ENCODE measurements at regions not wholly inside any gene's neighbourhood (a gene's known extent, or its start where the extent isn't known, plus 50 kb on each side); places are given as distances from the start of the nearest gene placed in this dataset.

DNA sequence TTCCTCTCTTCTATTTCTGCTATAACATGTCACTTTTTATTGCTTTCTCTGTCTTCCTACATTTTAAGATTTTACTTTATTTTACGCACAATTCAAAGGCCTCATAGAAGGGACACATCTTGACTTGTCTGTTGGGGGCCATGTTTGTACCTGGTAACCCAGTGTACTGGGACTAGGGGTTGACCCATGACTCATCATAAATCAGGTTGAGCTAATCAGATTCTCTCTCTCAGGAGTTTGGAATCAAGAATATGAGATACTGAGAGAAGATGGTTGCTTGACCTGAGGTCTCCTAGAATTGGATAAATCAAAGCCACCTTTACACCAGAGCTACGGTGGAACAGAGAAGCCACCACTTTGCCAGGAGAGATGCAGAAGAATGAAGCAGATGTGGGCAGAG is 153.0 kb downstream of the UXS1 start:
- Mint-ChIP-seq H3K4me3 (no peak overlapping the region), H3K27me3 (no peaks in the 10 kb centered on the region), H3K4me1 (peaks cover 2% of the 10 kb centered on the region), H3K36me3 (ENCODE audit: low read depth) (no peaks in the 10 kb centered on the region), H3K9me3 (no peaks in the 10 kb centered on the region), H3K27ac (no peak overlapping the region)
- no peak for DNase-seq
- CTCF ChIA-PET, result interaction anchor here (0.7 to 0.8 kb wide), 2 partner anchors 9 to 21 kb away, joined by 3 read pairs; no protein-coding TSS in a partner anchor
- POLR2A ChIA-PET, result no interaction called here

DNA sequence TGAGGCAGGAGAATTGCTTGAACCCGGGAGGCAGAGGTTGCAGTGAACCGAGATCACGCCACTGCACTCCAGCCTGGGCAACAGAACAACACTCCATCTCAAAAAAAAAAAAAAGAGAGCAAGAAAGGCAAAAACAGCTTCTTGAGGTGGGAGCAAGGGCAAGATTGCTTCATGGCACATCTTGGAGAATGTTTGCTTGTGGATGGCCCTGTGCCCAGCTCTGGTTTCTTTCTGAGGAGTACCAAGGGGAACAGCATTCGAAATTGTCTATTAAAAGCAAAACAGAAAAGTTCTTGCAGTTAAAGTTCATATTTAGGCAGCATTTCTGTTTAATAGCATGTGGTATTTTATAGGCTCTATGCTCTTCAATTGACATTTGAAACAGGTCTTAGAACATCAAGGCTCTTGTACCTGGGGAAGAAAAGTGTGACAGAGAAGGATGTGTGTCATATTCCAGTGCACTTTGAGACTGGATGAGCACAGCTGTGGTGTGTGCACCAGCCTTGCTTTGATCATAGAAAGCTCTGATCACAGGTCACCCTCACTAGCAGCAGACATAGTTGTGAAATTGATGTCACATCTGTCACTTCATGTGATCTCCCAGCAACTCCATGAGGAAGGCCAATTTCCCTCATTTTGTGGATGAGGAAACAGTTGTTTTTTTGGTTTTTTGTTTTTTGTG is 154.3 kb downstream of the UXS1 start:
- H3K9me3 Mint-ChIP-seq, result no peaks in the 10 kb centered on the region
- ChIA-PET POLR2A (no interaction called here), CTCF (interaction anchor here (0.6 kb wide), 1 partner anchor 1162 kb away, joined by 5 read pairs; no protein-coding TSS in a partner anchor)
- DNase-seq, result no peak
- H3K4me1 Mint-ChIP-seq, result peaks cover 2% of the 10 kb centered on the region
- no peaks in the 10 kb centered on the region for H3K27me3 Mint-ChIP-seq
- H3K4me3 Mint-ChIP-seq, result no peak overlapping the region
- no peaks in the 10 kb centered on the region for H3K36me3 Mint-ChIP-seq (ENCODE audit: low read depth)
- H3K27ac Mint-ChIP-seq, result no peak overlapping the region

DNA sequence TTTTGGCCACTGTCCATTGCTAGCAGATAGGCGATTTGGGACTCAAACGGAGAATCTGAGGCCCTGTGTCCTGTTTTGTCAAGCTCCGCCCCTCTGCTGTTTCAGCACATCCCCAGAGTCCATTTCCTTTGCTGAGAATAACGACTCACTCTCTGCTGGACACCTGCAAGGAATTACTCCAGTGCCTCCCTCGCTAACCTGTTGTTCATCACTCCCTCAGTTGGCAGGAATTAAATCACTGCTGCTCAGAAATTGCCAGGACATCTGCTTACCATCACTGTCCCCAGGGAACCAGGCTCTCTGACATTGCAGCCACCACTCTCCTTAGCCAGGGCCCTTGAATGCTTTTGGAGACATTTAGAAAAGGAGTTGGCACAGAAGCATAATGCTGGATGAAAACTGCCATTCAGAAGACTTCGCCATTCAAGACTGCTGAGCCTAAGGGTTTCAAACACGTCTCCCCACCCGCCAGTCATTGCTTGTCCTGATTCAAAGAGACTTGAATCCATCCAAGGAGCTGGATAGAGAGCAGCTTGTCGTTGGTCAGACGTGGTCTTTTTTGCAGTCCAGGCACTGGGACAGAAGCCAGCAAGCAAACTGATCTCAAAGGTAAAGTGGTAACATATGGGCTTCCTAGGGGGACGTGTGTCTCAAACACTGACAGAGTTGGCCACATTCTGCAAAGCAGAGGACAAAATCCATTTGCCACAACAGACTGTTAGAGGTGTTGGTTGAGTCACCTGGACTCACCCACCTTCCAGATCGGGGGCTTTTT is 155.3 kb downstream of the UXS1 start:
- no peaks in the 10 kb centered on the region for H3K9me3 Mint-ChIP-seq
- H3K27me3 Mint-ChIP-seq, result no peaks in the 10 kb centered on the region
- no peak overlapping the region for H3K27ac Mint-ChIP-seq
- DNase-seq, result no peak
- ChIA-PET CTCF (interaction anchor here (0.6 kb wide), 1 partner anchor 1161 kb away, joined by 5 read pairs; no protein-coding TSS in a partner anchor), POLR2A (no interaction called here)
- peaks cover 2% of the 10 kb centered on the region for H3K4me1 Mint-ChIP-seq
- H3K36me3 Mint-ChIP-seq (ENCODE audit: low read depth), result no peaks in the 10 kb centered on the region
- no peak overlapping the region for H3K4me3 Mint-ChIP-seq

DNA sequence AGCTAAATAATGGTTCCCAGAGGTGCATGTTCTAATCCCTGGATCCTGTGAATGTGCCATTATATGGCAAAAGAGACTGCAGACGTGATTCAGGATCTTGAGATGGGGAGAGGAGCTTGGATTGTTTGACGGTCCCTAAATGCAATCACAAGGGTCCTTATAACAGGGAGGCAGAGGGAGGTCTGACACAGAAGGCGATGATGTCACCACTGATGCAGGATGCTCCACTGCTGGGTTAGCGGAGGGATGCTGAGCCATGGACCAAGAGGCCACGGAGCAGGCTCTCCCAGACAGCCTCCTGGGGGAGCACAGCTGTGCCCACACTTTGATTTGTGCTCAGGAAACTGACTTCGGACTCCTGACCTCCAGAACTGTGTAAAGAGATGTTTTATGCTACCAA is 156.2 kb downstream of the UXS1 start:
- Mint-ChIP-seq H3K36me3 (ENCODE audit: low read depth) (no peaks in the 10 kb centered on the region), H3K9me3 (no peaks in the 10 kb centered on the region), H3K4me3 (no peak overlapping the region), H3K27ac (no peak overlapping the region), H3K27me3 (no peaks in the 10 kb centered on the region), H3K4me1 (peaks cover 2% of the 10 kb centered on the region)
- DNase-seq, result no peak
- CTCF ChIA-PET, result interaction anchor here (1.1 kb wide), 1 partner anchor 242 kb away, joined by 3 read pairs; no protein-coding TSS in a partner anchor
- POLR2A ChIA-PET, result no interaction called here

DNA sequence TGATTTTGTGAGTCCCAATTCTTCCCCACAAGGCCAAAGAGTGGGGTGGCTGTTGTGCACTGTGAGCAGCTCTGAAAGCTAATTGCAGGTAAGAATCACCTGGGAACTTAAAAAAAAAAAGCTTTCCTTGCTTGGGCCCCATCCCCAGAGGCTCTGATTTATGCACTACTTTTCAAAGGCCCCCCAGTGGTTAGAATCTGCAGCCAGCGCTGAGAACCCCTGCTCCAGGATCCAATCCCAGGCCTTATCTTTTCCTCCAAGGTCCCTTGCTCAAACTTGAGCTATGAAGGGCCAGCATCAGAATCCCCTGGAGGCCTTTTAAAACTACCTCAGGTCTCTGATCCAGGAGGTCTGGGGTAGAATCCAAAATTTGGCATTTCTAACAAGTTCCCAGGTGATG is 156.8 kb downstream of the UXS1 start:
- Mint-ChIP-seq H3K4me1 (peaks cover 2% of the 10 kb centered on the region), H3K36me3 (ENCODE audit: low read depth) (no peaks in the 10 kb centered on the region), H3K9me3 (no peaks in the 10 kb centered on the region), H3K27ac (no peak overlapping the region), H3K4me3 (no peak overlapping the region), H3K27me3 (no peaks in the 10 kb centered on the region)
- POLR2A ChIA-PET, result no interaction called here
- CTCF ChIA-PET, result interaction anchor here (1.1 kb wide), 1 partner anchor 241 kb away, joined by 3 read pairs; no protein-coding TSS in a partner anchor
- DNase-seq, result no peak

DNA sequence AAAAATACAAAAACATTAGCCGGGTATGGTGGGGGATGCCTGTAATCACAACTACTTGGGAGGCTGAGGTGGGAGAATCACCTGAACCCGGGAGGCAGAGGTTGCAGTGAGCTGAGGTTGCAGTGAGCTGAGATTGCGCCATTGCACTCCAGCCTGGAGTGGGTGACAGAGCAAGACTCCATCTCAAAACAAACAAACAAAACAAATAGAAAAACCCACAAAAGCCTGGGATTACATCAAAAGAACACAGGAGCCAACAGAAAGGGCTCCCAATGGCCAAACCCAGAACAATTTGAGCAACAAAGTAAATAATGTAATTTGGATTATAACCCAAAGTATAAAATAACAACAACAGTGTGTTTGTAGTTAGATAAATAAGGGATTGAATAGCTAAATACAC is 159.8 kb downstream of the UXS1 start:
- DNase-seq, result no peak
- peaks cover 2% of the 10 kb centered on the region for H3K4me1 Mint-ChIP-seq
- CTCF ChIA-PET, result interaction anchor here (0.6 kb wide), 1 partner anchor 48 kb away, joined by 3 read pairs; no protein-coding TSS in a partner anchor
- H3K36me3 Mint-ChIP-seq (ENCODE audit: low read depth), result no peaks in the 10 kb centered on the region
- H3K27me3 Mint-ChIP-seq, result no peaks in the 10 kb centered on the region
- H3K27ac Mint-ChIP-seq, result no peak overlapping the region
- H3K9me3 Mint-ChIP-seq, result peaks cover 2% of the 10 kb centered on the region
- H3K4me3 Mint-ChIP-seq, result no peak overlapping the region
- POLR2A ChIA-PET, result no interaction called here

DNA sequence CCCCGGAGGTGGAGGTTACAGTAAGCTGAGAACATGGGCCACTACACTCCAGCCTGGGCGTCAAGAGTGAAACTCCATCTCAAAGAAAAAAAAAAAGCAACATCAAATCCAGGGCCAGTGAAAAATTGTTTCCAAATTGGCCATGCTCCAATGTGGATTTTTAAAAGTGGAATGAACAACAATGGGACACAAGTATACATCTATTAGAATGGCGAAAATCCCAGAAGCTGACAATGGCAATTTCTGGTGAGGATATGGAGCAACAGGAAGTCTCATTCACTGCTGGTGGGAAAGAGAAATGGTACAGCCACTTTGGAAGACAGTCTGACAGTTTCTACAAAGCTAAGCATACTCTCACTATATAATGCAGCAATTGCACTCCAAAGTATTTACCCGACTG is 161.4 kb downstream of the UXS1 start:
- no peak overlapping the region for H3K27ac Mint-ChIP-seq
- H3K4me3 Mint-ChIP-seq, result no peak overlapping the region
- no peak for DNase-seq
- ChIA-PET CTCF (no interaction called here), POLR2A (no interaction called here)
- peaks cover 7% of the 10 kb centered on the region for H3K4me1 Mint-ChIP-seq
- H3K9me3 Mint-ChIP-seq, result peaks cover 4% of the 10 kb centered on the region
- no peaks in the 10 kb centered on the region for H3K27me3 Mint-ChIP-seq
- H3K36me3 Mint-ChIP-seq (ENCODE audit: low read depth), result peaks cover 2% of the 10 kb centered on the region

DNA sequence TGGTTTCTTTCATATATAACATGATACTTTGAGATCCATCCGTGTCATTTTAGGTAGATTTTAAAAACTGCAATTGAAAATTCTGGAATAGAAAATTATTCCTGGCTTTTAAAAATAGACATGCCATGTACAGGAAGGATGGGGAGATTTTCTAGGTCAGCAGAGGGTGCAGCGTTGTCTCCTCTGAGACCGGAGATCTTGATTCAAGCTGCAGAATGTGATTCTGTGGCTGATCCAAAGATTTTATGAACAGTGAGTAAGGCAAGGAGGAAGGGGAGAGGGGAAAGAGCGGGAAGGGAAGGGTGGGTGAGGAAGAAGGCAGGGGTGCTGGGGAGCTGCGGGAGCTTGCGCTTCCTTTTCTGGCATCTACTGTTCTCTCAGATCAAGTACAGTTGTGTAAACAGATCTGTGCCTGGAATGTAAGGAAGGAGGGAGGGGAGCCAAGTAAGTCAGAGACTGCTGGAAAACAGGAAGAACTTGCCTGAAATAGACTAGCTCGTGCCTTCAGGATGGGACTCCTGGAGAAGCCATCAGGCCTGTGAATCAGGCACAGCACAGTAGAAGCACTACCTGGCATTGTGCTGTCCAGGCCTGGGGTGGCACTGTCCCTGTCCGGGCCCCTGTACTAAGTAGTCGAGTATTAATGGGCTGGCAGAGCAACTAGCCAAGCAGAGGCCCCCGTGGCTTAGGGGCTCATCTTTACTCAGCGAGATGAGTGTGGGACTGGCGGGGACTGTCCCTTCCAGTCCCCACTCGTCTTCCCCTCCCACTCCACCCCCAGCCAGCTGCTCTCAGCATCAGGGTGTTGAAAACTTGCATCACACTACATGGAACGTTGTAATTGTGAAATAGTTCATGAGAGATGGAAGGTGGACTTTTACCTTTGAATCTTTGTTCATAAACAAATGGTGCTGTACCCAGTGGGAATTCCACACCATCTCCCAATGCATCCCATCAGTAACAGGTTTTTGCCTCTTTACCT is 163.5 kb downstream of the UXS1 start:
- DNase-seq, result no peak
- Mint-ChIP-seq H3K4me1 (peaks cover 19% of the 10 kb centered on the region), H3K36me3 (ENCODE audit: low read depth) (peaks cover 2% of the 10 kb centered on the region), H3K27ac (no peak overlapping the region), H3K27me3 (no peaks in the 10 kb centered on the region), H3K4me3 (no peak overlapping the region), H3K9me3 (peaks cover 4% of the 10 kb centered on the region)
- CTCF ChIA-PET, result interaction anchor here (0.7 kb wide), 1 partner anchor 18 kb away, joined by 4 read pairs; no protein-coding TSS in a partner anchor
- POLR2A ChIA-PET, result no interaction called here

DNA sequence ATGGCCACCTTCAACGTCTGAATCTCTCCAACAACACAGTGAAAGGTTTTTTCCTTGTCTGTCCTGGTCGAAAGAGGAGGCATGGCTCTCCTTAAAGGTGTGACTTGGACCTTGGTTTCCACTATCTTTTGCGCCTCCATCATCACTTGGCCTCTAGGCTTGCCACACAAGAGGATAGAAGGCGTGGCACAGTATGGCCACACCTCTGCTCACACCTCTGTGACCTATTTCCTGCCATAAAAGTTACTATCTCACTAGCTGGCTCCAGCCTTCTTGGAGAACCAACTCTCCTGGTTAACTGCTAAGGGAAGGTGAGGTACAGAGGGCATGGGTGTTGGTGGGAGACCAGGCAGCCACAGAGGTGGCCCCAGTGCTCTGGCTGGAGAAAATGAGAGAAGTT is 165.9 kb downstream of the UXS1 start:
- Mint-ChIP-seq H3K36me3 (ENCODE audit: low read depth) (peaks cover 2% of the 10 kb centered on the region), H3K4me3 (no peak overlapping the region), H3K9me3 (peaks cover 4% of the 10 kb centered on the region), H3K4me1 (peaks cover 19% of the 10 kb centered on the region), H3K27me3 (peaks cover 5% of the 10 kb centered on the region), H3K27ac (peak overlapping the region; percentile 55)
- POLR2A ChIA-PET, result no interaction called here
- CTCF ChIA-PET, result interaction anchor here (1.6 kb wide), 1 partner anchor 8 kb away, joined by 3 read pairs; no protein-coding TSS in a partner anchor
- no peak for DNase-seq

DNA sequence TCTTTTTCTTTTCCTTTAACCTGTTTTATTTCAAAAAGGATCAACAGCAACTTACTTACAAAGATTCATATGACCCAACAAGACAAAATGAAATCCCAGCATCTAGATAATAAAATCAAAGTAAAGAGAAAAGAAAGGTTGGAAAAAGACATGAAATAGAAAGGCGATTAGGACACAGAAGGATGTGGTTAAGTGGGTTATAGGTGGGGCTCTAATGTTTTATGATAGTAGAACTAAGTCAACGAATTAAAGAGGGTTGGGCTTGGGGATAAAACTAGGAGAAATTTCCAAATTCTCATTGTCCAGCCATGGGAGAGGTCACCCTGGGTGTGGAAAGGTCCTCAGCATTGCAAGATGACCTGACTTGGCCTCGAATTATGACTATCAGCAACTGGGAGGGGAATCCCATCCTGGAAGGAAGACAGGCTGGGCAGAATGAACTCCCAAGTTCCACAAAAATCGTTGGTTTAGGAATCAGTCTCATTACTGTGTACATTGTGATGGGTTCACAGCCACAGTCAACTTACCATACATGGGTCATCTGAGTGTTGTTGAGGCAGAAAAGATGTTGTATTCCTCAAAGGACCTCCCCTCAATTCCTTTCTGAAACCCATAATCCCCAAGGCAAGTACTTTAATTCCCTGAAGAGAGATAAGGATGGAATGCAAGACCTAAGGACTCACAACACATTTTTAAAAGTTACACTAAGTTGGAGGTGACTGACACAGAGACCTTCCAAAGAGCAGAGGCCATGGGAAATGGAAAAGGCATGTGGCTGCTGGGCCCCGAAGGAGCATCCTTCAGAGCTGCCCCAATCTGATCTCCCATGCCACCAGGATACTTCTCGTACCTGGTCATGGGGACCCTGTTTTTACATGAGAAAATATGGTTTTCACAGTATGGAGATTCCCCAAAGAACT is 167.6 kb downstream of the UXS1 start:
- ChIA-PET POLR2A (no interaction called here), CTCF (interaction anchor here (1.2 kb wide), 1 partner anchor 25 kb away, joined by 3 read pairs; no protein-coding TSS in a partner anchor)
- Mint-ChIP-seq H3K4me3 (no peak overlapping the region), H3K36me3 (ENCODE audit: low read depth) (peaks cover 2% of the 10 kb centered on the region), H3K27ac (peak overlapping the region; percentile 62), H3K9me3 (peaks cover 2% of the 10 kb centered on the region), H3K27me3 (peaks cover 5% of the 10 kb centered on the region), H3K4me1 (peaks cover 19% of the 10 kb centered on the region)
- no peak for DNase-seq

DNA sequence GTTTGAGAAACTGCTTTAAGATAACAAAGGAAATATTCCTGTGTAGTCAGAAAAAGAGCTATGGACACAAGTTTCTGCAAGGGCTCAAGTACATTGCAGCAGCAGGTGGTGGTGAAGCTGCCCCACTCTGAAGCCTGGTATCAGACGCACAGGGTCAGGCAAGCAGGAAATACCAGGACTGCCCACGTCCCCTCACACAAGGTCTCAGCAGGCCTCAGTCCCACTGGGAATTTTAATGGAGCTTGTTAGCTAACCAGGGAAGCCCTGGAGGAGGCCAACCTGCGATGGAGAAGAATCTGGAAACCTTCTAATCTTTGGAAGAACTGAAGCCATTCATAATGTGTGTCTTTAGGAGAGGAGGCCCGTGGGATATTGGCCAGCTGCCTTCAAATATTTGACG is 168.3 kb downstream of the UXS1 start:
- DNase-seq, result no peak
- Mint-ChIP-seq H3K27ac (no peak overlapping the region), H3K36me3 (ENCODE audit: low read depth) (peaks cover 2% of the 10 kb centered on the region), H3K27me3 (peaks cover 5% of the 10 kb centered on the region), H3K9me3 (peaks cover 2% of the 10 kb centered on the region), H3K4me3 (no peak overlapping the region), H3K4me1 (peaks cover 19% of the 10 kb centered on the region)
- CTCF ChIA-PET, result interaction anchor here (1.2 kb wide), 1 partner anchor 26 kb away, joined by 3 read pairs; no protein-coding TSS in a partner anchor
- POLR2A ChIA-PET, result no interaction called here

DNA sequence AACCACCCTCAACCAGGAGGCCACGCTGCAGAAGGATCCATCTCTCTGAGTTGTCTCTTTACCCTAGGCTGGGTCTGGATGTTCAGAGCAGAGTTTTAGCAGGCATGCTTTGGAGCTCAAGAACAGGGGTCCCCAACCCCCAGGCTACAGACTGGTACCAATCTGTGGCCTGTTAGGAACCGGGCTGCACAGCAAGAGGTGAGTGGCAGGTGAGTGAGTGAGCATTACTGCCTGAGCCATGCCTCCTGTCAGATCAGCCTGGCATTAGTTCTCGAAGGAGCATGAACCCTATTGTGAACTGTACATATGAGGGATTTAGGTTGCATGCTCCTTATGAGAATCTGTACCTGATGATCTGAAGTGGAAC is 172.5 kb downstream of the UXS1 start:
- Mint-ChIP-seq H3K36me3 (ENCODE audit: low read depth) (no peaks in the 10 kb centered on the region), H3K27ac (no peak overlapping the region), H3K9me3 (no peaks in the 10 kb centered on the region), H3K4me1 (peaks cover 18% of the 10 kb centered on the region), H3K27me3 (peaks cover 5% of the 10 kb centered on the region), H3K4me3 (no peak overlapping the region)
- ChIA-PET CTCF (interaction anchor here (0.6 kb wide), 1 partner anchor 75 kb away, joined by 3 read pairs; no protein-coding TSS in a partner anchor), POLR2A (no interaction called here)
- DNase-seq, result no peak

All from activated CD4-positive, alpha-beta T cell treated with anti-CD3 and anti-CD28 coated beads, Interleukin-2, amount 10 ng/mL, durations not matched to agents 7 days and 5 days (primary cell).